ENCODE measurements at regions not wholly inside any gene's neighbourhood (a gene's known extent, or its start where the extent isn't known, plus 50 kb on each side); places are given as distances from the start of the nearest gene placed in this dataset.
"Not testable (repeated sequence)": the region's sequence is repeated elsewhere in the genome, so short reads cannot be mapped to it uniquely, and the experiment has no call there.

- H3K27ac ChIP-seq, result no peak overlapping the region
- no peaks in the 10 kb centered on the region for H3K9me3 ChIP-seq (ENCODE audit: low read depth)
- no peaks in the 10 kb centered on the region for H4K20me1 ChIP-seq (ENCODE audit: insufficient read depth)
- H3K4me2 ChIP-seq (ENCODE audit: unreplicated experiment), result no peak overlapping the region
- H3K4me3 ChIP-seq, result no peak overlapping the region
- no peak for TF ChIP-seq EZH2 (IDR thresholded peaks at IDR 0.05; ENCODE audit: insufficient read depth, poor library complexity, severe bottlenecking)
- no peak for TF ChIP-seq EZH2phosphoT487 (IDR thresholded peaks at IDR 0.05; ENCODE audit: insufficient read depth, low read depth)
- in situ Hi-C loops (cut with MboI), result no loop called here
- DNase-seq, result no peak
- H3K9ac ChIP-seq, result no peak overlapping the region
- no peaks in the 10 kb centered on the region for H3K27me3 ChIP-seq (replicated peaks; ENCODE audit: insufficient read depth)
- H3K4me1 ChIP-seq (ENCODE audit: insufficient read depth), result peaks cover 4% of the 10 kb centered on the region; the same call in 1 of the 2 replicates
- no peak overlapping the region for H2AFZ ChIP-seq
- H3F3A ChIP-seq (ENCODE audit: insufficient read depth), result peaks cover 4% of the 10 kb centered on the region; the same call in 1 of the 2 replicates
- H3K9me2 ChIP-seq (ENCODE audit: insufficient read depth), result no peaks in the 10 kb centered on the region
- H3K79me2 ChIP-seq (ENCODE audit: insufficient read depth), result no peaks in the 10 kb centered on the region
- no peaks in the 10 kb centered on the region for H3K36me3 ChIP-seq (ENCODE audit: low read depth)
- WGBS, 2 experiments (ENCODE audit: low coverage in 1 of 2, low lambda C conversion rate in 2 of 2, missing lambda C conversion rate in 2 of 2), result 82 to 91% methylated on average over 1 of the region's 1 CpG
These were observed 124.7 kb upstream of the SPATA12 start for GRCh38 chr3:56935811-56936210.

- in situ Hi-C loops (cut with MboI); DNase-seq: not testable (repeated sequence)
These were observed 126.0 kb upstream of the SPATA12 start for GRCh38 chr3:56934481-56934880.

GRCh38 chr3:56933803-56934202 lies 126.7 kb upstream of the SPATA12 start:
- peaks cover 14% of the 10 kb centered on the region; the same call in 1 of the 2 replicates for H3F3A ChIP-seq (ENCODE audit: insufficient read depth)
- WGBS, 2 experiments (ENCODE audit: low coverage in 1 of 2, low lambda C conversion rate in 2 of 2, missing lambda C conversion rate in 2 of 2), result 85 to 92% methylated on average over 1 of the region's 1 CpG
- DNase-seq, result no peak
- in situ Hi-C loops (cut with MboI), result no loop called here
- no peaks in the 10 kb centered on the region for H3K36me3 ChIP-seq (ENCODE audit: low read depth)
- no peaks in the 10 kb centered on the region for H3K9me3 ChIP-seq (ENCODE audit: low read depth)
- no peaks in the 10 kb centered on the region for H3K79me2 ChIP-seq (ENCODE audit: insufficient read depth)
- no peaks in the 10 kb centered on the region for H3K27me3 ChIP-seq (replicated peaks; ENCODE audit: insufficient read depth)
- H2AFZ ChIP-seq, result no peak overlapping the region
- H3K9me2 ChIP-seq (ENCODE audit: insufficient read depth), result no peaks in the 10 kb centered on the region
- H3K4me1 ChIP-seq (ENCODE audit: insufficient read depth), result peaks cover 14% of the 10 kb centered on the region
- H4K20me1 ChIP-seq (ENCODE audit: insufficient read depth), result no peaks in the 10 kb centered on the region
- H3K4me2 ChIP-seq (ENCODE audit: unreplicated experiment), result no peak overlapping the region
- no peak for TF ChIP-seq EZH2 (IDR thresholded peaks at IDR 0.05; ENCODE audit: insufficient read depth, poor library complexity, severe bottlenecking)
- no peak for TF ChIP-seq EZH2phosphoT487 (IDR thresholded peaks at IDR 0.05; ENCODE audit: insufficient read depth, low read depth)
- H3K4me3 ChIP-seq, result no peak overlapping the region
- H3K27ac ChIP-seq, result no peak overlapping the region
- H3K9ac ChIP-seq, result no peak overlapping the region

More at GRCh38 chr3:56934481-56934880, 126.0 kb upstream of the SPATA12 start:
- not testable (repeated sequence) for H4K20me1 ChIP-seq (ENCODE audit: insufficient read depth); H3K9ac ChIP-seq; H3K27ac ChIP-seq; H3K36me3 ChIP-seq (ENCODE audit: low read depth); H3K9me3 ChIP-seq (ENCODE audit: low read depth); H3K4me2 ChIP-seq (ENCODE audit: unreplicated experiment); H3K9me2 ChIP-seq (ENCODE audit: insufficient read depth); H2AFZ ChIP-seq; H3K27me3 ChIP-seq (replicated peaks; ENCODE audit: insufficient read depth); H3K79me2 ChIP-seq (ENCODE audit: insufficient read depth); H3K4me3 ChIP-seq
- WGBS, 2 experiments (ENCODE audit: low coverage in 1 of 2, low lambda C conversion rate in 2 of 2, missing lambda C conversion rate in 2 of 2), result 82 to 90% methylated on average over 17 of the region's 26 CpGs
- Histone ChIP-seq H3F3A (ENCODE audit: insufficient read depth) (peaks cover 12% of the 10 kb centered on the region; the same call in 1 of the 2 replicates), H3K4me1 (ENCODE audit: insufficient read depth) (peaks cover 13% of the 10 kb centered on the region; the same call in 1 of the 2 replicates)

- in situ Hi-C loops (cut with MboI), result no loop called here
These were observed 127.6 kb upstream of the SPATA12 start for GRCh38 chr3:56932866-56933265.

GRCh38 chr3:56931836-56932235 lies 128.6 kb upstream of the SPATA12 start:
- Histone ChIP-seq H3K27ac (no peak overlapping the region), H3F3A (ENCODE audit: insufficient read depth) (peaks cover 20% of the 10 kb centered on the region; the same call in 1 of the 2 replicates), H3K4me1 (ENCODE audit: insufficient read depth) (peaks cover 24% of the 10 kb centered on the region), H3K9ac (no peak overlapping the region), H3K4me2 (ENCODE audit: unreplicated experiment) (no peak overlapping the region), H2AFZ (no peak overlapping the region), H3K4me3 (no peak overlapping the region), H3K9me2 (ENCODE audit: insufficient read depth) (no peaks in the 10 kb centered on the region), H3K36me3 (ENCODE audit: low read depth) (no peaks in the 10 kb centered on the region), H3K9me3 (ENCODE audit: low read depth) (no peaks in the 10 kb centered on the region), H3K27me3 (replicated peaks; ENCODE audit: insufficient read depth) (no peaks in the 10 kb centered on the region), H3K79me2 (ENCODE audit: insufficient read depth) (no peaks in the 10 kb centered on the region), H4K20me1 (ENCODE audit: insufficient read depth) (no peaks in the 10 kb centered on the region)
- TF ChIP-seq EZH2 (IDR thresholded peaks at IDR 0.05; ENCODE audit: insufficient read depth, poor library complexity, severe bottlenecking) (no peak), EZH2phosphoT487 (IDR thresholded peaks at IDR 0.05; ENCODE audit: insufficient read depth, low read depth) (no peak)
- in situ Hi-C loops (cut with MboI), result no loop called here
- no peak for DNase-seq

More at GRCh38 chr3:56932866-56933265, 127.6 kb upstream of the SPATA12 start:
- H3K9ac ChIP-seq, result no peak overlapping the region
- H3K79me2 ChIP-seq (ENCODE audit: insufficient read depth), result no peaks in the 10 kb centered on the region
- no peaks in the 10 kb centered on the region for H3K36me3 ChIP-seq (ENCODE audit: low read depth)
- H3K9me2 ChIP-seq (ENCODE audit: insufficient read depth), result no peaks in the 10 kb centered on the region
- no peaks in the 10 kb centered on the region for H3K9me3 ChIP-seq (ENCODE audit: low read depth)
- no peak for TF ChIP-seq EZH2phosphoT487 (IDR thresholded peaks at IDR 0.05; ENCODE audit: insufficient read depth, low read depth)
- no peak overlapping the region for H3K4me2 ChIP-seq (ENCODE audit: unreplicated experiment)
- H3K4me1 ChIP-seq (ENCODE audit: insufficient read depth), result peaks cover 20% of the 10 kb centered on the region
- no peak overlapping the region for H3K27ac ChIP-seq
- 63 to 73% methylated on average over 3 of the region's 3 CpGs for WGBS, 2 experiments (ENCODE audit: low coverage in 1 of 2, low lambda C conversion rate in 2 of 2, missing lambda C conversion rate in 2 of 2)
- no peaks in the 10 kb centered on the region for H4K20me1 ChIP-seq (ENCODE audit: insufficient read depth)
- H3K27me3 ChIP-seq (replicated peaks; ENCODE audit: insufficient read depth), result no peaks in the 10 kb centered on the region
- H3K4me3 ChIP-seq, result no peak overlapping the region
- peaks cover 15% of the 10 kb centered on the region; the same call in 1 of the 2 replicates for H3F3A ChIP-seq (ENCODE audit: insufficient read depth)
- no peak for DNase-seq
- H2AFZ ChIP-seq, result no peak overlapping the region
